ENCODE measurements at regions not wholly inside any gene's neighbourhood (a gene's known extent, or its start where the extent isn't known, plus 50 kb on each side); places are given as distances from the start of the nearest gene placed in this dataset.
A peak's percentile ranks its signal among the peaks of the same experiment; 100 is the strongest.

GRCh38 chr14:51550636-51551035 is 101.1 kb upstream of the FRMD6 start:
- H3K36me3 ChIP-seq (replicated peaks in 1 of 2; ENCODE audit: control insufficient read depth in 1 of 2, insufficient read depth in 2 of 2, low read length in 1 of 2): no peaks in the 10 kb centered on the region
- no peak for DNase-seq
- H3K27me3 ChIP-seq (ENCODE audit: insufficient read depth): no peaks in the 10 kb centered on the region
- 95% methylated on average over 5 of the region's 5 CpGs for WGBS (ENCODE audit: low lambda C conversion rate)
- peak overlapping the region; percentile 44 to 100; a peak in 3 of 4 replicates for H3K27ac ChIP-seq (ENCODE audit: low read depth in 2 of 2, low read length in 1 of 2)
- peaks cover 28 to 40% of the 10 kb centered on the region in 2 experiments for H3K4me1 ChIP-seq (ENCODE audit: control insufficient read depth in 1 of 2, insufficient read depth in 2 of 2, low read depth in 1 of 2, low read length in 1 of 2)
- peaks cover 10% of the 10 kb centered on the region for H3K79me2 ChIP-seq (ENCODE audit: insufficient read depth)
- TF ChIP-seq, protein P1, sequence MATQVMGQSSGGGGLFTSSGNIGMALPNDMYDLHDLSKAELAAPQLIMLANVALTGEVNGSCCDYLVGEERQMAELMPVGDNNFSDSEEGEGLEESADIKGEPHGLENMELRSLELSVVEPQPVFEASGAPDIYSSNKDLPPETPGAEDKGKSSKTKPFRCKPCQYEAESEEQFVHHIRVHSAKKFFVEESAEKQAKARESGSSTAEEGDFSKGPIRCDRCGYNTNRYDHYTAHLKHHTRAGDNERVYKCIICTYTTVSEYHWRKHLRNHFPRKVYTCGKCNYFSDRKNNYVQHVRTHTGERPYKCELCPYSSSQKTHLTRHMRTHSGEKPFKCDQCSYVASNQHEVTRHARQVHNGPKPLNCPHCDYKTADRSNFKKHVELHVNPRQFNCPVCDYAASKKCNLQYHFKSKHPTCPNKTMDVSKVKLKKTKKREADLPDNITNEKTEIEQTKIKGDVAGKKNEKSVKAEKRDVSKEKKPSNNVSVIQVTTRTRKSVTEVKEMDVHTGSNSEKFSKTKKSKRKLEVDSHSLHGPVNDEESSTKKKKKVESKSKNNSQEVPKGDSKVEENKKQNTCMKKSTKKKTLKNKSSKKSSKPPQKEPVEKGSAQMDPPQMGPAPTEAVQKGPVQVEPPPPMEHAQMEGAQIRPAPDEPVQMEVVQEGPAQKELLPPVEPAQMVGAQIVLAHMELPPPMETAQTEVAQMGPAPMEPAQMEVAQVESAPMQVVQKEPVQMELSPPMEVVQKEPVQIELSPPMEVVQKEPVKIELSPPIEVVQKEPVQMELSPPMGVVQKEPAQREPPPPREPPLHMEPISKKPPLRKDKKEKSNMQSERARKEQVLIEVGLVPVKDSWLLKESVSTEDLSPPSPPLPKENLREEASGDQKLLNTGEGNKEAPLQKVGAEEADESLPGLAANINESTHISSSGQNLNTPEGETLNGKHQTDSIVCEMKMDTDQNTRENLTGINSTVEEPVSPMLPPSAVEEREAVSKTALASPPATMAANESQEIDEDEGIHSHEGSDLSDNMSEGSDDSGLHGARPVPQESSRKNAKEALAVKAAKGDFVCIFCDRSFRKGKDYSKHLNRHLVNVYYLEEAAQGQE (IDR thresholded peaks at IDR 0.05; ENCODE audit: low read depth, low read length): no peak
- TF ChIP-seq, protein P2, sequence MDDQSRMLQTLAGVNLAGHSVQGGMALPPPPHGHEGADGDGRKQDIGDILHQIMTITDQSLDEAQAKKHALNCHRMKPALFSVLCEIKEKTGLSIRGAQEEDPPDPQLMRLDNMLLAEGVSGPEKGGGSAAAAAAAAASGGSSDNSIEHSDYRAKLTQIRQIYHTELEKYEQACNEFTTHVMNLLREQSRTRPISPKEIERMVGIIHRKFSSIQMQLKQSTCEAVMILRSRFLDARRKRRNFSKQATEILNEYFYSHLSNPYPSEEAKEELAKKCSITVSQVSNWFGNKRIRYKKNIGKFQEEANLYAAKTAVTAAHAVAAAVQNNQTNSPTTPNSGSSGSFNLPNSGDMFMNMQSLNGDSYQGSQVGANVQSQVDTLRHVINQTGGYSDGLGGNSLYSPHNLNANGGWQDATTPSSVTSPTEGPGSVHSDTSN (IDR thresholded peaks at IDR 0.05): no peak
- TF ChIP-seq GATA2 (CRISPR knock-in tag; IDR thresholded peaks at IDR 0.05) (no peak), YY1 (IDR thresholded peaks at IDR 0.05; ENCODE audit: low read depth) (no peak), ZBTB33 (IDR thresholded peaks at IDR 0.05; ENCODE audit: borderline replicate concordance, low read depth) (no peak), SIN3A (IDR thresholded peaks at IDR 0.05; ENCODE audit: borderline replicate concordance, low read depth, low read length) (no peak), USF1 (IDR thresholded peaks at IDR 0.05; ENCODE audit: borderline replicate concordance, low read depth) (no peak), RXRA (IDR thresholded peaks at IDR 0.05; ENCODE audit: borderline replicate concordance, low read depth) (no peak), EP300 (IDR thresholded peaks at IDR 0.05; ENCODE audit: borderline replicate concordance in 1 of 2, low read depth in 1 of 2, low read length in 1 of 2) (no peak), TEAD4 (IDR thresholded peaks at IDR 0.05; ENCODE audit: borderline replicate concordance, insufficient read depth) (no peak), NRF1 (IDR thresholded peaks at IDR 0.05; ENCODE audit: low read depth, low read length) (no peak), TCF12 (IDR thresholded peaks at IDR 0.05) (no peak), RAD21 (IDR thresholded peaks at IDR 0.05; ENCODE audit: low read length) (no peak), FOXM1 (IDR thresholded peaks at IDR 0.05; ENCODE audit: low read depth) (no peak), POLR2AphosphoS5 (IDR thresholded peaks at IDR 0.05; ENCODE audit: low read depth, low read length) (no peak), GABPA (IDR thresholded peaks at IDR 0.05; ENCODE audit: low read depth) (no peak), MXI1 (IDR thresholded peaks at IDR 0.05; ENCODE audit: low read depth, low read length) (no peak)
- TF ChIP-seq, protein P3, sequence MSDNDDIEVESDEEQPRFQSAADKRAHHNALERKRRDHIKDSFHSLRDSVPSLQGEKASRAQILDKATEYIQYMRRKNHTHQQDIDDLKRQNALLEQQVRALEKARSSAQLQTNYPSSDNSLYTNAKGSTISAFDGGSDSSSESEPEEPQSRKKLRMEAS (IDR thresholded peaks at IDR 0.05; ENCODE audit: low read depth): no peak
- H3F3A ChIP-seq (replicated peaks; ENCODE audit: insufficient read depth): peaks cover 56% of the 10 kb centered on the region
- no peaks in the 10 kb centered on the region for H4K20me1 ChIP-seq (ENCODE audit: insufficient read depth)
- no peak overlapping the region for H3K9ac ChIP-seq
- no peak overlapping the region for H3K4me3 ChIP-seq (ENCODE audit: low read depth in 2 of 2, low read length in 1 of 2)
- H3K4me2 ChIP-seq: no peak overlapping the region
- H3K9me3 ChIP-seq: no peaks in the 10 kb centered on the region
- CTCF ChIA-PET: no interaction called here
- POLR2A ChIA-PET: no interaction called here
- no peaks in the 10 kb centered on the region for H3K9me2 ChIP-seq
- no peak overlapping the region for H2AFZ ChIP-seq (ENCODE audit: low read depth)

Measured in SK-N-SH (cell line).